ENCODE measurements at regions not wholly inside any gene's neighbourhood (a gene's known extent, or its start where the extent isn't known, plus 50 kb on each side); places are given as distances from the start of the nearest gene placed in this dataset.

- no peak overlapping the region for H3K27ac ChIP-seq (ENCODE audit: low read depth in 1 of 2, low read length in 1 of 2)
- no peaks in the 10 kb centered on the region for H3K36me3 ChIP-seq (ENCODE audit: control insufficient read depth in 2 of 2, insufficient read depth in 2 of 2, low read length in 1 of 2)
- no peak overlapping the region for H3K4me3 ChIP-seq (ENCODE audit: low read length in 2 of 2)
- H3K4me1 ChIP-seq (ENCODE audit: control insufficient read depth in 2 of 2, insufficient read depth in 2 of 2, low read length in 2 of 2), result no peaks in the 10 kb centered on the region
- DNase-seq (ENCODE audit: low read depth in 6 of 9, low spot score in 9 of 9), result no peak
- no peaks in the 10 kb centered on the region for H3K27me3 ChIP-seq (ENCODE audit: control insufficient read depth in 2 of 2, insufficient read depth in 1 of 2, low read length in 1 of 2)
- no peaks in the 10 kb centered on the region for H3K9me3 ChIP-seq (ENCODE audit: control insufficient read depth in 2 of 2, insufficient read depth in 1 of 2, low read length in 1 of 2)
- WGBS, result 75% methylated on average over 3 of the region's 3 CpGs
These were observed 50.2 kb upstream of the NSMCE3 start for GRCh38 chr15:29319823-29320222.

Data from thymus (tissue), 11 donors.